ENCODE measurements at regions not wholly inside any gene's neighbourhood (a gene's known extent, or its start where the extent isn't known, plus 50 kb on each side); places are given as distances from the start of the nearest gene placed in this dataset.

GRCh38 chr20:52731093-52731492 lies 241.1 kb upstream of the TSHZ2 start:
- DNase-seq (ENCODE audit: low spot score): no peak

- no peak for DNase-seq (ENCODE audit: low spot score)
Measured at GRCh38 chr20:52727740-52728456, 244.3 kb upstream of the TSHZ2 start.

DNA sequence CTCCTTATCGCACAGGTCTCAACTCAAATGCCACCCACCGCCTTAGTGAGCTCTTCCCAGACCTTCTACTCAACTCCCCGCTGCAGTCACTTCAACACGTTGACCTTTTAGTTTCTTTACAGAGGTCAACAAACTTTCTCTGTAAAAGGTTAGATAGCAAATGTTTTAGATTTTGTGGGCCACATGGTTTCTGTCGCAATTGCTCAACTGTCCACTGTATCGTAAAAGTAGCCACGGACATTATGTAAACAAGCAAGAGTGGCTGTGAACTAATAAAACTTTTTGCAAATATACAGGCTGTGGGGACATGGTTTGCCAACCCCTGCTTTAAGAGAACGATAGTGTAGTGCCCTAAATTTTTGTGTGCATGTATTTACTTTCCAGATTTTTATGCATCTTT lies 247.6 kb upstream of the TSHZ2 start:
- DNase-seq (ENCODE audit: low spot score): no peak

DNA sequence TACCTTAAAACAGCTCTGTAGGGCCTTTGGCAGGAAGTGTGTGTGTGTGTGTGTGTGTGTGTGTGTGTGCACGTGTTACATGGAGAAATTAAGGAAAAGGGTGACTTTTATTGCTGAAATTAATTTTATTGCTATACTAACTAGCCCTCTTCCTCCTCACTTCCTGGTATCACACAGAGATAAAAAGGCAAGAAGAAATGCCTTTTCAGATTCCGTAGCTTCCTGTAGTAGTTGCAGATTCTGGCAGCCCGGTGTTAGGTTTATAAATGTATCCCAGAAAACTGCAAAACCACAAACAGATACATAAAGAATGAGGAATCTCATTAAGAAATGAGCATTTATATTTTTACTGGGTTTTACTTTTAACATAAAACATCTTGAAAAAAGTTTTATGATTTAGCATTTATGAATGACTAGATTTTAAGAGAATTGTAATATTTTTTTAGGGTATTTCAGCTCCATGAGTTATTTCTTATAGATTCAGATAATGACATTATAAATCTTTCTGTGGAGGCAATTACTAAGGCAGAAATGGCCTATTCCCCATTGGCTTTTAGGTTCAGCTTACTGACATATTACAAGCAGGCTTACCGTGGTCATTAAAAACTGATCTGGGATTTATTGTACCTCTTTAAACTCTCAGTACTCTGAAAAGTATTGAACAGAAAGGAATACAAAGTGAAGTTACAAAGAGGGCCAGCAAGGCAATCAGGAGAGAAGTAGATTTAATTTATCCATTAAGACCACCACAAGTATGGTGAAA lies 249.1 kb upstream of the TSHZ2 start:
- DNase-seq (ENCODE audit: low spot score): no peak

DNA sequence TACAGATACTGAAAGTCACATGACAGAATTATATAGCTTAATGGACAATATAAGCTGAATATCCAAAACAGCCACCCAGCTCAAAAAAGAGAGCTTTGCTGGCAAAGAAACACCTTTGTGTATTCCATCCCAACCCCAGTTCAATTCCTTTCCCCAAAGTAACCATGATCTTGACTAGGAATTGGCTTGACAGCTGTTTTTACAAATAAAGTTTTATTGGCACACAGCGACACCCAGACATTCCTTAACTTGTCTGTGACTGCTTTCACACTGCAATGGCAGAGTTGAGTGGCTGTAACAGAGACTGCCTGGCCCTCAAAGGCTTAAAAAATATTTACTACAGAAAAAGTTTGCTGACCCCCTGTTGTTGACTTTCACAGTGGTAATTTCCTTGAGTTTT lies 264.0 kb upstream of the TSHZ2 start:
- no peak for DNase-seq (ENCODE audit: low spot score)

DNA sequence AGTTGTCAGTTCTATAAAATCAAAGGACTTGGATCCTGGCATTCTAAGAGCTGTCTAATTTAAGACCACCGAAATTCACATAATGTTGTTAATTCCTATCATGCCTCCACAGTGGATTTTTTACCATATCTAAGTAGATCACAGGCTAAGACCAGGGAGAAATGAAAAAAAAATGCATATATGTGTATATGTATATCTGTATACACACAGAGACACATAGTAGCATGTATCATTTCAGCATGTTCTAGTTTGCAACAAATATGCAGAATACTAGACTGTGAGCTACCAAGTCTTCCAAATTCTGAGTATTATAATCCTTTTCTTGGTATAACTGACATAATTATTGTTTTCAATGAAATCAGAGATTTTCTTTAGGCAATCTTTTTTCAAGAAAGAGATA lies 267.6 kb upstream of the TSHZ2 start:
- DNase-seq (ENCODE audit: low spot score): no peak

DNA sequence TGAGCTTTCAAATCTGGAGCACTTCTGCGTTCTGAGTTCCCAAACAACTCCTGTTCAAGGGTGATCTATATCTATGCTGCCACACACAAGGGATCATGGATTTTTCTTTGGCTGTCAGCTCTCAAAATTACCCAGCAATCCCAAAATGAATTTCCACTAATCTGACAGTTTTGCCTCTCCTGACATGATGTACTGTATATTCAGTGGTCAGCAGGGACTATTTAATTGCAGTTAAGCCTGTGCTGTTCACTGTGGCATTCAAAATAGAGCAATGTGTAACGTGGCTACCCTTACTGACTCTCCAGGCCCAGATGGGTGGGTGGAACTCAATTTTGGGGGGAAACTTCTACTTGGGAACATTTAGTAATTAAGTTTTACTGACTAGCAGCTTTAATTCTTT lies 283.8 kb upstream of the TSHZ2 start:
- DNase-seq (ENCODE audit: low spot score): no peak

DNA sequence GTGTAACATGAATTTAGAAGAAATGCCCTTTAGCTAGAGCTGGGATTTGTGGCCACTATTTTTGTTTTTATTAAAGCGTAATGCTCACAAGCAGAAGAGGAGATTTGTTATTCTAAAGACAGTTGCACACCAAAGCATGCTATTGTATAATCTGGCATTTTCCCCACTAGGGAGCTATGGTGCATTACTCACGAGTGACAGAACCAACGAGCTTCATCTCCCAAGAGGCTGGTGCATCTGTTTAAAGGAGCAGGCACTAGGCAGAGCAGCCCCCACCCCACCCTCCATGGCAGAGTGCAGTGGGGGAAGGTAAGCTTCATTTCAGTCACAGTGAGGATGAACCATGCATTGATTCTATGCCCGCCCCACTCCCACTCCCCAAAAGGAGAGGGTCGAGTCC lies 287.3 kb upstream of the TSHZ2 start:
- no peak for DNase-seq (ENCODE audit: low spot score)

GRCh38 chr20:52684176-52684575 lies 288.0 kb upstream of the TSHZ2 start:
- DNase-seq (ENCODE audit: low spot score): no peak

- DNase-seq (ENCODE audit: low spot score): no peak
Measured at GRCh38 chr20:52683761-52684160, 288.4 kb upstream of the TSHZ2 start.

- no peak for DNase-seq (ENCODE audit: low spot score)
Measured at GRCh38 chr20:52682237-52682636, 289.9 kb upstream of the TSHZ2 start.

- DNase-seq (ENCODE audit: low spot score): no peak
Measured at GRCh38 chr20:52681288-52681687, 290.9 kb upstream of the TSHZ2 start.

DNA sequence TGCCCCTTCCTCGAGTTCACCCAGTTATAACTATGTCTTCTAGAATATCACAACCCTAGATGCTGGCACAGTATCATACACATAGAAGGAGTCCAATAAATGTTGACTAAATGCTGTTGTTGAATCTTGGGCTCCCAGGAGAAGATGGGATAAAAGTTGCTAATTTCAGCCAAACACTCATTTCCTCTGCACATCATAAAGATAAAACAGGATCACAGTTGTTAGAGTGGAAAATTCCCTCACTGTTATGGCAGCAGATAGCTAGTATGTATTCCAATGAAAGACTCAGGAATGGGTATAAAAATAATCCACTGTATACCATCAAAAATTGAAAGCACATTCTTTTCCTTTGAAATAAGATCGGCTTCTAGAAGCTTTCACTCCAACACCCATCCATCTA lies 294.9 kb upstream of the TSHZ2 start:
- DNase-seq (ENCODE audit: low spot score): no peak

GRCh38 chr20:52676283-52676995 lies 295.7 kb upstream of the TSHZ2 start:
- DNase-seq (ENCODE audit: low spot score): no peak

DNA sequence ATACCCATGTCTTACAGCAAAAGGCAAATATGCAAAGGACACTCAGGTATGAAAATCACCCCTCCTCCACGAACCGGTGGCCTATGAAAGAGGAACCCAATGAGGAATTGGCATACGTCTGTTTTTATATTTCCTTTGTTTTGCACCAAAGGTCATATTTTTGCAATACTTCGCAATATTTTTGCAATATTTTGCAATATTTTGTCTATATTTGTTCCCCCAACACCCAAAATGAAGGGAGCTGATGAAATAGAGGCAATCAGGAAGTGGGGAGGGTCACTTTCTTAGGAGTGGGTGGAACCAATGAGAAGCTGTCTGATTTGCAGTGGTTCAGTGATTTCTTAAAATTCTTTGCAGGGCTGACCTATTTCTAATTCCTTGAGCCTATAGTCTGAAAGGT lies 296.8 kb upstream of the TSHZ2 start:
- DNase-seq (ENCODE audit: low spot score): no peak

DNA sequence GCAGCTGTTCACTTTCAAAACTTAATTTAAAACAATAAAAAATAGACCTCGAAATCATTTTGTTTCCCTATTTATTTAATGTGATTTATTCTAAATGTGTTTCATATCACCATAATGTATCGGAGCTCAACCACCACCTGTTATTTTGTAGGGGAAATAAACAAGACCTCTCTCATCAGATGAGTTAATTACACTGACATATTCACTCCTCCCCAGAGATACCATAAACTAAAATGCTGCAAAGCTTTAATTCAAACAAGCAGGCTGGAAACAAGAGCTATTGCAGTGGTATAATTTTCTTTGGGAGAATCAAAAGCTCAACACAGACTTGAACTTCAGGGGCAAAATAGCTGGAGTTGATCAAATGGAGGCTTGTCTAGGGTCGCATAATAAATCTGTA lies 303.5 kb upstream of the TSHZ2 start:
- no peak for DNase-seq (ENCODE audit: low spot score)

DNA sequence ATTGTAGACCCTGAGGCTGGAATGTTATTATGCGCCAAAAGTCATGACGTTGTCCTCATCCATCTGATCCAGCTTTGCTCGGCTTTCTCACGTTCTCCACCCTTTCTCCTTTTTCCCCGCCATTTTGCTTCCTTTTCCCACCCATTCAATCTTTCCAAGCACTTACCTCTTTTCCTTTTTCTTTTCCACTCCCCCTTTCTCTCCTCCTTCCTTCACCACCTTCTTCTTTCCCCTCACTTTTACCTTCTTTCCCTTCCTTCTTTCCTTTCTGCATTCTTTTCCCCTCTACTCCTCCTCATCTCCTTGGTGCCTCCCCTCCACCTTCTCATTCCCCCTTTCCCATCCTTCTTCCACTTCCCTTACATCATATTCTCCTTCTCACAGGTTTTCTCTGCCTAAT lies 304.8 kb upstream of the TSHZ2 start:
- DNase-seq (ENCODE audit: low spot score): no peak

DNA sequence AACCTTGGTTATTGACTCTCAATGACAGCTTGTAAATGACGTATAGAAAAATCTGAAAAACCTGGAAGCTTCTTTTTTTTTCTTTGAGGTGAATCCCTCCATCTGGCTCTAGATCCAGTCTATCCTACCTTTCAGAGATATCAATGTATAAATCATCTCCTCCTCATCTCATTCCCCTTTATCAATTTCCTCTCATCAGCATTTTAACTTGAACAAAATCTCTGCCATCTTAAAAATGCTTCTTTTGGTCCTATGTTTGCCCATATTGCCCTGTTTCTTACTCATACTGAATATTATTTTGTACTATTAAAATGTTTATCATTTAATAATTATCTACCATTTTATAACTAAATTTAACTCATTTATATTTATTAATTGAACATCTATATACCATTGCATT lies 306.7 kb upstream of the TSHZ2 start:
- no peak for DNase-seq (ENCODE audit: low spot score)

DNA sequence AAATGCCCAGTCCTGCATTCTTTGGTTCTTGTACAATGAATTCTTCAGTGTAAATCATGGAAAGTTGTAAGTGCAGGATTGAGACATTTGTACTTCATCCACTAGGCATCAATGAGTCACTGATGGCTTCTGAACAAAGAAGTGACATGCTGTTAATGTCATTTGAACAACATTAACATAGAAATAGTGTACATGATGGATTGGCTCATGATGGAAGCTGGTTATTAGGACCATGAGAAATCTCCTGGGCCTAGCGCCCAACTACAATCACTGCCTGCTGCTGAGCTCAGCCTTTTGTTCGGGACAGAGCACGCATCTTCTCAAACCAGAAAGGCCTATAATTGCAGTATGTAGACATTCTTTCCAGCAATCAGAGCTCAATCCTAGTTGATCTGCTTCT lies 316.8 kb upstream of the TSHZ2 start:
- no peak for DNase-seq (ENCODE audit: low spot score)

- DNase-seq (ENCODE audit: low spot score): no peak
Measured at GRCh38 chr20:52654567-52654966, 317.6 kb upstream of the TSHZ2 start.

- no peak for DNase-seq (ENCODE audit: low spot score)
Measured at GRCh38 chr20:52652271-52652670, 319.9 kb upstream of the TSHZ2 start.

DNA sequence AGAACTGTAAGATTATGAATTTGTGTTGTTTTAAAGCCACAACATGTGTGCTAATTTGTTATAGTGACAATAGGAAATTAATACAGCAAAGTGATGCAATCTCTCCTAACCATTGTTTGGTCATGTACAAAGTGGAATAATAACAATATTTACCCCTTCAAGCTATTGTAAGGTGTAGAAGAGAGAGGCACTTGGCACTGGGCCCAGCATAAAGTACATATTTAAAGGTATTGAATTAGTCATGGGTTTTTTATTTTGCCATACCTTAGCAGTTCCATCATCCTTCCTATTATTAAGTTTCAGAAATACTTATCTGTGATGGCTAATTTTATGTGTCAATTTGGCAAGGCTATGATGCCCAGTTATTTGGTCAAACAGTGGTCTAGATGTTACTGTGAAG lies 322.4 kb upstream of the TSHZ2 start:
- no peak for DNase-seq (ENCODE audit: low spot score)

DNA sequence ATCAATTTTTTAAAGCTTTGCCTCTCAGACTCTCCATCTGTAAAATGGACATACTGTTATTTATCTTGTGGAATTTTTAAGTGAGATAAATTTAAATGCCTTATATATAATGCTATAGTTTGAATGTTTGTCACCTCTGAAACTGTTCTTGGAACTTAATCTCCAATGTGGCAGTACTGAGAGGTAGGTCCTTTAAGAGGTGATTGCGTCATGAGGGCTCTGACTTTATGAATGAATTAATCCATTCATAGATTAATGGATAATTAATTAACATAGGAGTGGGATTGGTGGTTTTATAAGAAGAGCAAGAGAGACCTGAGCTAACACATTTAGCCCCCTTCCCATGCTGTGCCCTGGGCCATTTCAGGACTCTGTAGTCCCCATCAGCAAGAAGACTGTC lies 326.3 kb upstream of the TSHZ2 start:
- no peak for DNase-seq (ENCODE audit: low spot score)
